HCT116 (cell line): ENCODE measurements at regions not wholly inside any gene's neighbourhood (a gene's known extent, or its start where the extent isn't known, plus 50 kb on each side); places are given as distances from the start of the nearest gene placed in this dataset.

ENCODE experiments used
- RAD21 ChIP-seq: IDR thresholded peaks from 2 replicates; pipeline ENCODE4 v1.6.1; 2012; ENCODE audit warnings: low read depth, mild to moderate bottlenecking
- ZNF274 ChIP-seq: fragments of 200-500 bp; sonication (Bioruptor generic); IDR thresholded peaks from 2 replicates; pipeline ENCODE4 v1.6.1; 2014; ENCODE audit warnings: mild to moderate bottlenecking, low read depth, low read length, inconsistent platforms
- TF ChIP-seq, protein P1 (sequence below), 3 experiments: fragments of 200-600 bp in 1 of 3; sonication (generic) in 1 of 3; IDR thresholded peaks in 2 of 3; conservative IDR thresholded peaks in 1 of 3; 2 replicates each; pipeline ENCODE4 v1.5.1; 2012 to 2017; ENCODE audit warnings: low read depth in 2 of 3, low read length in 2 of 3, antibody characterized with exemption in 1 of 3, borderline replicate concordance in 1 of 3, control low read depth in 1 of 3, mild to moderate bottlenecking in 1 of 3, mixed read lengths in 1 of 3, mixed run types in 1 of 3, moderate library complexity in 1 of 3; ENCODE audit not compliant: insufficient read depth in 1 of 3

DNA sequence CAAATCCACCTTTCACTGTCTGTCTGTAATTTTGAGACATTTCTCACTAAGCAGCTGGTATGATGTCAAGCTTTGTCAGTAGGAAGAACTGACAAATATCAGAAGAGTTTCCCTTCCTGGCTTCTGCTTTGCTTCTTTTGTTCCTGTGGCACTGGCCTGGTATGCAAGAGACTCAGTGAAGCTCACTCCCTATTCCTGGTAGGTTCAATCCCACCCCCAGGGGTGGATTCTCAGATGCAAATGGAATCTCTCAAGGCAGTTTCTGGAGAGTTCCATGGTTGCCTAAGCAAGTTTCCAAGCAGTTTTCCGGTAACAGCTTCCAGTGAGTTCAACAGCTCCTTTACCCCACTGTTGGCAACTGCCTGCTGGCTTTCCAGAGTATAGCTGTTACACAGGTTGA, 683.4 kb downstream of the PTPRC start:
- TF ChIP-seq RAD21 (no peak), ZNF274 (no peak)
- TF ChIP-seq, protein P1, sequence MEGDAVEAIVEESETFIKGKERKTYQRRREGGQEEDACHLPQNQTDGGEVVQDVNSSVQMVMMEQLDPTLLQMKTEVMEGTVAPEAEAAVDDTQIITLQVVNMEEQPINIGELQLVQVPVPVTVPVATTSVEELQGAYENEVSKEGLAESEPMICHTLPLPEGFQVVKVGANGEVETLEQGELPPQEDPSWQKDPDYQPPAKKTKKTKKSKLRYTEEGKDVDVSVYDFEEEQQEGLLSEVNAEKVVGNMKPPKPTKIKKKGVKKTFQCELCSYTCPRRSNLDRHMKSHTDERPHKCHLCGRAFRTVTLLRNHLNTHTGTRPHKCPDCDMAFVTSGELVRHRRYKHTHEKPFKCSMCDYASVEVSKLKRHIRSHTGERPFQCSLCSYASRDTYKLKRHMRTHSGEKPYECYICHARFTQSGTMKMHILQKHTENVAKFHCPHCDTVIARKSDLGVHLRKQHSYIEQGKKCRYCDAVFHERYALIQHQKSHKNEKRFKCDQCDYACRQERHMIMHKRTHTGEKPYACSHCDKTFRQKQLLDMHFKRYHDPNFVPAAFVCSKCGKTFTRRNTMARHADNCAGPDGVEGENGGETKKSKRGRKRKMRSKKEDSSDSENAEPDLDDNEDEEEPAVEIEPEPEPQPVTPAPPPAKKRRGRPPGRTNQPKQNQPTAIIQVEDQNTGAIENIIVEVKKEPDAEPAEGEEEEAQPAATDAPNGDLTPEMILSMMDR (IDR thresholded peaks at IDR 0.05 in 2 of 3, conservative IDR thresholded peaks at IDR 0.05 in 1 of 3; ENCODE audit: borderline replicate concordance in 1 of 3, insufficient read depth in 1 of 3, low read depth in 2 of 3, low read length in 2 of 3): no peak
